Right lobe of liver (tissue), 4 donors: ENCODE measurements at regions not wholly inside any gene's neighbourhood (a gene's known extent, or its start where the extent isn't known, plus 50 kb on each side); places are given as distances from the start of the nearest gene placed in this dataset.

Source experiments
- CTCF ChIP-seq, 4 donors: fragments of 200-600 bp in 3 of 4; fragments of 450-650 bp in 1 of 4; IDR thresholded peaks; one replicate each; pipeline versions ENCODE4 v1.5.1 to v1.8.0; 2016 to 2022; ENCODE audit warnings: antibody characterized with exemption in 4 of 4, mild to moderate bottlenecking in 2 of 4
- POLR2A ChIP-seq: fragments of 450-650 bp; IDR thresholded peaks from one replicate; pipeline ENCODE4 v1.6.1; 2017; ENCODE audit warnings: antibody characterized with exemption, mild to moderate bottlenecking
- donor health status: DM: no; HTN: no; CAD: no.
- donor health status: DM: no; HTN: no; CAD: no.
- donor health status: DM: no; HTN: yes; CAD: no.

- TF ChIP-seq CTCF (IDR thresholded peaks at IDR 0.05) (no peak), POLR2A (no peak)
Observed at GRCh38 chr13:85174291-85174690, 624.9 kb downstream of the SLITRK6 start.
